ENCODE measurements at regions not wholly inside any gene's neighbourhood (a gene's known extent, or its start where the extent isn't known, plus 50 kb on each side); places are given as distances from the start of the nearest gene placed in this dataset.
A peak's percentile ranks its signal among the peaks of the same experiment; 100 is the strongest.
"Not testable (repeated sequence)": the region's sequence is repeated elsewhere in the genome, so short reads cannot be mapped to it uniquely, and the experiment has no call there.

DNA sequence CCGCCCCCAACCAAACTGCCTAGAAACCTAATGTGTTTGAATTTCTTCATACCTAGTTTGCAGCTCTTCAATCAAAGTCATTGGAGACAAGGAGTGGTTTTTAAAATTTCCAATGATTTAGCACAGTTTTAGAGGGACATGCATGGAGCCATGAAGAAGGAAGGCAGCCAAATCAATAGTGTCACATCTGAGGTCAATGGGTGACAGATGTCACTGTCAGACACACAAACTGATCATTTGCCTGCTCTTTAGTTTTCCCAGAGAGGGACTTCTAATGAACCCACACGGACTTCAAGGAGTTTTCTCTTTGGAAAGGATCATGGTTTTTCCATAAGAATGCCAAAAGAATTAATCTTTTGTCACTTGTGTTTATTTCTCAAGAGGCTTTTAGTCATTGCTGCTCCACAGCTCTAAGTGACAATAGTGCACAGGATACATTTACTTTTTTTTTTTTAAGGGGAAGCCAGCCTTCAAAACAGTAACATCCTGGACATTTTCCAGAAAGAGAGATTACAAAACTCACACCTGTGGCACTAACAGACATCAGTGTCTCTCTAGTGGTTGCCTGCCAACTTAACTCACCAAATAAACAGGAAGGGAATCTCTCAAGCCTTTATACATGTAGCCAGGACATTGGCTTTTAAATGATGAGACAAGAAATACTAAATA, 251.1 kb upstream of the DIAPH2 start:
- no peak for DNase-seq

DNA sequence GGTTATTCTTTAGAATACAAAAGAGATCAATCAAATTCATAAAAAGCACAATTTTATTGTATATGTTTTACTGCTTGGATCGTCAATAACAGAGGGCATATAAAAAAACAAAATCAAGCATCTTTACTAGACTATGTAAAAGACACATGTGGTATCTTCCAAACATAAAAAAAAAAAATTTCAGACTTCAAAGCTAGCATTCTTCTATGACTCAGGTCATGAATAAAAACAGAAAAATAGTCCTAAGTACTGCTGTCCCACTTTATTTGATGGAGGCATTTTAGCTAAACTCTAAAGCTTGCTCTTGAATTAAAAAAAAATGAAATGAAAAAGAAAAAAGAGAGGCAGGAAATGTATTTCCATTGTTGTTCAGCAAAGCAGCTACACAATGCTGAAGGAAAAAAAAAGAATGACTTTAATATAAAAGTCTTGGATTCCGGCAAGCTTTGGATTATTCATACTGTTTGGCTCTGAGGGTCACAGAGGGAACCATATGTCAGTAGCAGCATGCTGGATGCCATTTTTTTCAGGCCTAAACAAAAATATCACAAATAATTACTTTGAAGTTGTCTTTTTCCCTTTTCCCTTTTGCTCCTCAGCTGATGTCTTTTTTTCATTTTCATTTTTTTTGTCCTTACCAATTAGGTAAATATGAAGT, 249.1 kb upstream of the DIAPH2 start:
- DNase-seq: no peak

- no peak for DNase-seq
Measured at GRCh38 chrX:96436105-96436504, 248.5 kb upstream of the DIAPH2 start.

- DNase-seq: no peak
Measured at GRCh38 chrX:96438803-96439202, 245.8 kb upstream of the DIAPH2 start.

DNA sequence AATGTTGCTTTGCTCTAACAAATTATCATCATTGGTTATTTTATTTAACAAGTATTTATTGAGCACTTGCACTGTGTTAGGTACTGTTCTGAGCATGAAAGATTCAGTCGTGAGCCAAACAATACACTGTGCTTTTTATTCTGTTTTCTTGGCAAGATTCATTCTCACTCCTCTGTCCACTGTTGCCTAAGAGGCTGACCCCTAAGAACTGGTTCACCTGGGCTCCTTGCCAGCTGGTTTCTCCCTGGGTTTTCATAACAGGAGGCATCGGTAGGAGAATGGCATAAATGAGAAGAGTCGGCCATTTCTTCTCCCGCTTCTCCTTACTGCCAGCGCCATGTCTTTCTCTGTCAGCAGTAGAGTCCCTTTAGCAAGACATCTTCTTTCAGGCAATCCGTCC, 243.7 kb upstream of the DIAPH2 start:
- DNase-seq: no peak

DNA sequence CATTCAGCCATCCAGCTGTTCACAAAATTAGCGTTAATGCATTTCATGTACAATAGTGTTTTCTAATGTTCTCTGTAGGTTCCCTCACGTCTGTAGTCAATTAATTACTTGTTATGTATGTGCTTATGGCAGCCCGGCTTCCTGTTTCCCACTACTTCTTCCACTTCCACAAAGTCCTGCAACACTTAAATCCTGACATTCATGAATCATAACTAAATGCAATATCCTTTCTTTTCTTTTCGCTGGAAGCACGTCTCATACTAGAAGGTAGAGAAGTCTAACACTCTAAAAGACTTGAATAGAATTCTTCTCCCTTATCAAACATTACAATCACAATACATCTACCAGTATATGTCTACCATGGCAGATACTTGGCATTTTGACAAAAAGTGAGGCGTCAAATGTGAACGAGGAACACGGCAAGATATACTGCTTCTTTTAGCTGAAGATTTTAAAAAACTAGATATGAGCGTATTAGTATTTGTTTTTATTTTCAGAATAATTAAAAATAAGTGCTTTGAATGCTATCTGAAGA, 239.0 kb upstream of the DIAPH2 start:
- DNase-seq: no peak

DNA sequence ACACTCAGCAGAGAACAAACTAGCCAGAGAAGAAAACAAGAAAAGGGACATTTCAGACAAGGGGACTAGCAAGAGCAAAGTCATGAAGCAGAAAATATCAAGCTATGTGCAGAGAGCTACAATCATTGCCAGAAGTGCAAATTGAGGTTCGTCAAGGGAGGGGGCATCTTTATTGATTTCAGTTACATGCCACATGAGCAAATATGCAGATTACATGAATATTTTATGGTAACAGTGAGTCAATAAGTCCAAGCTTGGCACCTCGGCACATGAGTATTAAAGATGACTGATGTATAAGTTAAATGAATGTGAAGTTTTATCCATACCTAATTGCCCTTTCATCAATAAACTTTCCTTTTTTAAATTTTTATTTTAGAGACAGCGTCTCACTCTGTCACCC, 238.1 kb upstream of the DIAPH2 start:
- DNase-seq: no peak

DNA sequence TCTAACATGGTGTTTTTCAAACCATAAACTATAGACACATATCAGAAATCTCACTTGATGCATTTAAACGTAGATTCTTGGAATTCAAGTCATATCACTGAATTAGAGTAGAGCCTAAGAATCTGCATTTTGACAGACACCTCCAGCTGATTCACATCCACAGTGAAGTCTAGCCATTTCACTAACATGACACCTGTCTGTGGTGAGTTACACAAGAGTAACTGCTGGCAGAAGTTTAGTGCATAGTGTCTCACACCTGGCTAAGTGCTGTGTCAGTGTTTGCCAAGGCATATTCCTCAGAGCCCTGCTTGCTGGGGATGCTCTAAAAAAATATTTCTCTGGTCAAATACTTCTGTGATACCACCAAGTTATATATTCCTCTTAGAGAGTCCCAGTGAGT, 237.5 kb upstream of the DIAPH2 start:
- no peak for DNase-seq

DNA sequence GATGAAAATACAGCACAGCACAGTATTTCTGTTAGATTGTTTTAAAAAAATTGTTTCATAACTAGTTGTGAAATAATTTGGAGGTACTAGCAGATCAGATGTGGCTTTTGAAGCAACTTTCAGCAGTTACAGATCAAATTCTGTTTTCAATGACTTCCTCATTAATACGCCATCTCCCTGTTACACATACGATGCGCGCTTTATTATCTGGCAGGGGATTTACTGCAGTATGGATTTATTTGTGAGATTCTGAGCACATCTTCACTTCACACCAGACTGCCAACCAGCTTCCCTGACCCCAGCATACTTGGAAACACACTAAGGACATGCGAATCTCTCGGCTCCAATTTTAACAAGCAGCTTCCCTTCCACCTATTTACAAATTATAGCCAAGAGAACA, 235.5 kb upstream of the DIAPH2 start:
- no peak for DNase-seq

DNA sequence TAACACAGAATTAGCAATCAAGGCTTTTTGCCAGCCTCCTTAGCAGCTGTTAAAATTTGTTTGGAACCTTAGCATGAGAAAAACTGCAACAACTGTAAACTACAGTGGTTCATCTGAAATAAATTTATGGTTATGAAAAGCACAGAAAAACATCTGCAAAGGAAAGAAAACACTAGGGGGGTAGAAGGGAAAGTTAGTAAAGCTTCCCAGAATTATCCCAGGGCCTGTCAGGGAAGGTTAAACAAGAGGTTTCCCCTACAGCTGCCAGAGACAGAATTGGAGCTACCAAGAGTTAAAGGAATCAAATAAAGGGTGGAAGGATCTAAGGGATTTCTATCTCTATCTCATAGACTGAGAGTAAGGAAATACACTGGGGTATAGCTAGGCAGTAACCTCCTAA, 234.7 kb upstream of the DIAPH2 start:
- no peak for DNase-seq

DNA sequence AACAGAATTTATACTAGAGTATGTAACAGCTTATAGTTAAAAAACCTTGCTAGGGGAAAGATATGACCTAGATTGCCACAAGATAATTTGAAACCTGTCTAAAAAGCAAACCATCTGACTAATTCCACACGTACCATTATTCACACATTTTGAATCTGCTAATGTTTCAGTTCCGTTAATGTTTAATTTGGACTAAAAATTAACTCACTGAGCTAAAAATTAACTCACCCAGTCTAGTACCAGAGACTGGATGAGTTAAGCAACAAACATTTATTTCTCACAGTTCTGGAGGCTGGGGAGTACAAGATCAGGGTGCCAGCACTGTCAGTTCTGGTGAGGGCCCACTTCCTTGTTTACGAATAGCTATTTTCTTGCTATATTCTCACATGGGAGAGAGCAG, 231.5 kb upstream of the DIAPH2 start:
- no peak for DNase-seq

DNA sequence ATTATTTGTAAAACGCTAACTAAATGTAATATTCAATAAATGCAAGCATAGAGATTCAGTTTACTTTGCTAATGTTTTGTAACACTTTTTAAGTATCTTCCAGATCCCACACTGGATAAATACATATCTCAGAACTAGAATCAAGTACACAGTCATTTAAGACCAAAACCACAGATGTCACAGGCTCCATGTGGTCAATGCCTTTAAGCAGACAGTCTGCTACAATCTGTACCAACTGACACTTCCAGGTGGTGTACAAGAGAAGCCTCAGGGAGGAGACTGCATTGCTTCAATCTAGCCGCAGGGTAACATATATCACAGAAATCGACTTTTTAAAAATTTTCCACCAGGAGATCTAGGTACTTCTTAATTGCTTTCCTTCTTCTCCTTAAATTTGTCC, 229.6 kb upstream of the DIAPH2 start:
- DNase-seq: no peak

GRCh38 chrX:96464880-96465558, 219.6 kb upstream of the DIAPH2 start:
- DNase-seq: no peak

GRCh38 chrX:96474029-96474740, 210.5 kb upstream of the DIAPH2 start:
- DNase-seq: no peak

GRCh38 chrX:96474741-96475125, 209.9 kb upstream of the DIAPH2 start:
- DNase-seq: no peak

DNA sequence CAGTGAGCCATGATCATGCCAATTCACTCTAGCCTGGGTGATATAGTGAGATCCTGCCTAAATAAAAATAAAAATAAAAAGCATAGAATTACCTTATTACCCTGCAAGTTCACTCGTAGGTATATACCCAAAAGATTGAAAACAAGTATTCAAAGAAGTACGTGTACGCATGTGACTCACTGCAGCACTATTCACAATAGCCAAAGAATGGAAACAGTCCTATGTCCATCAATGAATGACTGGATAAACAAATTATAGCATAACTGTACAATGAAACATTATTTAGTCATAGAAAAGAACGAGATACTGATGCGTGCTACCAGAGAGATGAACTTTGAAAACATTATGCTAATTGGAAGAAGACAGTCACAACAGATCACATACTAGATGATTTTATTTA, 204.6 kb upstream of the DIAPH2 start:
- no peak for DNase-seq

DNA sequence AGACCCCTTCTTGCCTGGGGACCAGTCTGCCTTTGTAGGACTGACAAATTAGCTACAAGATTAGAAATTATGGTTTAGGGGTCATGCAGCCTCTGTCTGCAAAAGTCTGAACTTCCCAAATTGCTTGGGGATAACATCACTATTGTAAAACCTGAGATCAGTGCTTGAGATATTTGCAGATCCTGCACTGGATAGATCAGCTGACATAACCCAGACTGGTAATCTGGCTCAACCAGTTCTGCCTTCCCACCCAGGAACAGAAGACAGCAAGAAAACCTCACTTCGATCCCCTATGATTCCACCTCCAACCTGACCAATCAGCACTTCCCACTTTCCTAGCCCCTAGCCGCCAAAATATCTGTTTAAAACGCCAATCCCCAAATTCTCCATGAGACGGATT, 202.8 kb upstream of the DIAPH2 start:
- no peak for DNase-seq

- DNase-seq: no peak
Measured at GRCh38 chrX:96483647-96484160, 200.9 kb upstream of the DIAPH2 start.

GRCh38 chrX:96486687-96487086, 198.0 kb upstream of the DIAPH2 start:
- DNase-seq: not testable (repeated sequence)

DNA sequence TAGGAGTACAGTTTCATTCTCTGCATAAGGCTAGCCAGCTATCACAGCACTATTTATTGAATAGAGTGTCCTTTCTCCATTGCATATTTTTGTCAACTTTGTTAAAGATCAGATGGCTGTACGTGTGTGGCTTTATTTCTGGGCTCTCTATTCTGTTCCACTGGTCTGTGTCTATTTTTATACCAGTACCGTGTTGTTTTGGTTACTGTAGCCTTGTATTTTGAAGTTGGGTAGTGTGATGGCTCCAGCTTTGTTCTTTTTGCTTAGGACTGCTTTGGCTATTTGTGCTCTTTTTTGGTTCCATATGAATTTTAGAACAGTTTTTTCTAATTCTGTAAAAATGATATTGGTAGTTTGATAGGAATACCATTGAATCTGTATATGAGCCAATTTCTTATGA, 182.1 kb upstream of the DIAPH2 start:
- no peak for DNase-seq

DNA sequence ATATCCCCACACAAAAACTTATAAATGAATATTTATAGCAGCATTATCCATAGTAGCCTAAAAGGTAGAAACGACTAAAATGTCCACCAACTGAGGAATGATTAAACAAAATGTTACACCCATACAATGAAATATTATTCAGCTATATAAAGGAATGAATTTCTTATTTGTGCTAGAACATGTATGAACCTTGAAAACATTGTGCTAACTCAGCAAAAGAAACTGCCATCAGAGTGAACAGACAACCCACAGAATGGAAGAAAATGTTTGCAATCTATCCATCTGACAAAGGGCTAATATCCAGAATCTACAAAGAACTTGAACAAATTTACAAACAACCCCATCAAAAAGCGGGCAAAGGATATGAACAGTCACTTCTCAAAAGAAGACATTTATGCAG, 155.3 kb upstream of the DIAPH2 start:
- not testable (repeated sequence) for DNase-seq

- DNase-seq: no peak
Measured at GRCh38 chrX:96538104-96538725, 146.4 kb upstream of the DIAPH2 start.

DNA sequence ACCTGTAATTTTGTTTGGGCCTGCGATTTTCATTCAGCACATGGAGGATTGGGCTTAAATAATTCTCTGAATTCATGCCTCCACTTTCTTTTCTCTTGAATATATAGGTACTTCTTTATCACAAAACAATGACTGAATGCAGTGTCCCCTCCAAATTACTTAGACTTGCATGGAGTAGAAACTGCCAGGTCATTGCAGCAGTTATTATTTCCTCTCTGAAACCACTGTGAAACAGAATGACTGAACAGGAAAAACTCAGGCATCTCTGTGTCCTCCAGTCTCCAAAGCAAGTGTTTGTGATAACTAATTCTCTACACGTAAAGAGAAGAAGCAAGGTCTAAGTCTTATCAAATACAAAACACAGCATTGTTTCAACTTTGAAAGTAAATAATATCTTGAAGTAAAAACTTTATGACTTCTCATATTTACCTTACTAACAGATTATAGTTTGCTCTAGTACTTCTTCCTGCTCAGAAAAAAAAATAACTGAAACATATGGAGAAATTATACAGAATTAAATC, 144.5 kb upstream of the DIAPH2 start:
- DNase-seq: peak; percentile 19
